Left colon (tissue), 2 donors: ENCODE measurements at regions not wholly inside any gene's neighbourhood (a gene's known extent, or its start where the extent isn't known, plus 50 kb on each side); places are given as distances from the start of the nearest gene placed in this dataset.
"Not testable (repeated sequence)": the region's sequence is repeated elsewhere in the genome, so short reads cannot be mapped to it uniquely, and the experiment has no call there.

ENCODE experiments used
- ATAC-seq: fragments of 200-7000 bp; cut with Tn5 transposase; one replicate; pipeline ENCODE4 v1.9.1; 2020; ENCODE audit warnings: mild to moderate bottlenecking, moderate library complexity
- DNase-seq, 2 donors: peaks; one replicate each; pipeline ENCODE4 v3.0.0-alpha.2; 2020
- intact Hi-C, 2 donors: fragments of 100-400 bp; cut with DNase I in 1 of 2; cut with micrococcal nuclease in 1 of 2; formaldehyde crosslinking; loops; one replicate each; pipeline versions ENCODE4 v1.11.2 to v1.14.0; 2022; cut with DNase I, micrococcal nuclease
- donor health status: DM: no; HTN: no; CAD: no.
- donor health status: DM: yes; HTN: yes; CAD: no.

DNA sequence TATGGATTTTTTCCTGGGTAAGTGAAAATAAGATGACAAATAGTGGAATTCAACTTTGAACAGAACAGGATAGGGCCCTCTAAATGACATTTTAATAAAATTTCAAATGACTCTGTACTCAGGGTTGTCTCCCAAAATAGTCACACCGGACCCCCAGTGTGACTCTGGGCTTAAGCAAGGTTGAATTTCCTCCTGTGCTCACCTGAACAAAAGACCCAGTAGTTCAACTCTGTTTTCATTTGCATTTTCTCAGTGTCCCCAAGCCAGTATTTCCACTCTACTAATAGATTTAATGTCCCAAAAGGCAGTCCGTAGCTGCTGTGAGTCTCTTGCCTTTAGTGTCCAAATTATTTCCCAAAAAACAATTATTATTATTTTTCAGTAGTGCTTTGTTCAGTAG lies 296.6 kb downstream of the PLOD2 start:
- intact Hi-C loops: no loop called here
- DNase-seq: no peak

DNA sequence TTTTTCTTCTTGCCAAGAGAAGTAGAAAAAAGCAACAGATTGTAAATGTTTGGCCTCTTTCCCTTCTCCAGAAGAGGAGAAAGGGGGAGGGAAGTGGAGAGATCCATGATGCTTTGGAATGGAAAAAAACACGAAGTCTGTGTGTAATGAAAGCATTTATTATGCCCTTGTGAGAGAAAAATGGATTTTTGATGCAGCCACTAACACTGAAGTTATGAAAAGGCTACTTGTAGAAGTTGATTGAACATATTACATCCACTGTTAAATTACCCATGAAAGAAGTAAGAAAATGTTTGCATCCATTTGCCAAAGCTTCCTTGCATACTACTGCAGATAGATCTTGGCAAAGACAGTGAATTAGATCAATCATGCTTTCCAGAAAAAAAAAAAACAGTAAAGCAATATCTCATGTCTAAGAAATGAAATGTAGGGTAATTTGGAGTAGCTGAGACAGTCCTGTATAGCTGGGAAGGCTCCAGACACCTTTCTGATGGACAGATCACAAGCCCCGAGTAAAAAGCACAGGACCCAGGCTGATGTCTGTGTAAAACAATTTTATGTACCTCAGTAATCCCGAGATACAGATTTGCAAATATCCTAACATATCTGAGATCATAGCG lies 295.5 kb downstream of the PLOD2 start:
- ATAC-seq: no peak
- intact Hi-C loops: no loop called here
- no peak for DNase-seq

More for the DNA sequence above, 296.6 kb downstream of the PLOD2 start:
- ATAC-seq: no peak

DNA sequence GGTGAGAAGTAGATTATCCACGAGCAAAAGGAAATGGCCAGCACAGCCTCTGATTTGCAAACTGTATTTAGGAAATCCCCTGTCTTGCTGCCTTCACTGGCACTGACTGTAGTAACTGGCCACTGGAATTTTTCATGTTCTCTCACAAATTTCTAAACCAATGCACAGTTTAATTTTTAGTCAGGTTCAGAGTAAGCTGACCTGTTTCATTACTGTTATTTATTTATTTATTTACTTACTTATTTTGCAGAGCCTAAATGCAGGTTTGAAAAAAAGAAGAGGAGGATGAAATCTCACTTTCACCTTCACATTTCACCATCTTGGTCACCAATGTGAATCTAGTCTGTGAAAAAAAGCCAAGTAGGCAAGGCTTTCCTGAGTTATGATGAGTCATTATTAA lies 291.0 kb downstream of the PLOD2 start:
- ATAC-seq (no peak), DNase-seq (no peak)
- intact Hi-C loops: no loop called here

DNA sequence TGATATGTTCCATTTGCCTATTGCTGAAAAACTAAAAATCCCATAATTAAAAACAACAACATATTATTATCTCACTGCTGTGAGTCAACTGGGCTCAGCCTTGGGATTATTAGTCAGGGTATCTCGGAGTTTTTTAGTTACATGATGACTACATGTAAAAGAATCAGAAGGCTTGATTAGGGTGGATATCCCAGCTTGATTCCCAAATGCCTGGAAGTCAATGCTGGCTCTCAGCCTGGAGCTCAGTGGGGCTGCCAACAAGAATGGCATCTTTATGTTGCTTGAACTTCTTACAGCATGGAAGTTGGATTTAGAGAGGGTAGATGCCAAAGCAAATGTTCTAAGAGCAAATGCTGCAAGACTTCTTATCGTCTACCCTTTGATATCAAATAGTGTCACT lies 278.5 kb downstream of the PLOD2 start:
- intact Hi-C loops: no loop called here
- DNase-seq: no peak
- no peak for ATAC-seq

DNA sequence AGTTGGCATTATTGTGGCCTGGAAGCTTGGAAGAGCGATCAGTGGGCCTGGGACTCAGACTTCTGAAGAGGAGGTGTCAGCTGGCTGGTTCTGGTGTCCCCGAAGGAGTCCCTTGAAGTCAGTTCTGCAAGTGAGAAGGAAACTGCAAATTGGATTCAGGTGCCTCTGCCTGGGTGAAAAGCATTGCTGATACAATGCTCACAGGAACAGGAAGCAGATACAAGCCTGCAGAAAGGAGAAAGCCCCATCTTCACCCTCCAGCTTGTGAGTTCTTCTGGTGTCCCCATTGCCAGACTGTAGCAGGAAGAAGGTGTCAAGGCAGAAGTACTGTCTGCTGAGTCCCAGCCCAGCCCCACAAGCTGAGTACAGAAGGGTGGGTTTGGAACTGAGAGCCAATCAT lies 271.3 kb downstream of the PLOD2 start:
- ATAC-seq: no peak
- intact Hi-C loops: no loop called here
- no peak for DNase-seq

DNA sequence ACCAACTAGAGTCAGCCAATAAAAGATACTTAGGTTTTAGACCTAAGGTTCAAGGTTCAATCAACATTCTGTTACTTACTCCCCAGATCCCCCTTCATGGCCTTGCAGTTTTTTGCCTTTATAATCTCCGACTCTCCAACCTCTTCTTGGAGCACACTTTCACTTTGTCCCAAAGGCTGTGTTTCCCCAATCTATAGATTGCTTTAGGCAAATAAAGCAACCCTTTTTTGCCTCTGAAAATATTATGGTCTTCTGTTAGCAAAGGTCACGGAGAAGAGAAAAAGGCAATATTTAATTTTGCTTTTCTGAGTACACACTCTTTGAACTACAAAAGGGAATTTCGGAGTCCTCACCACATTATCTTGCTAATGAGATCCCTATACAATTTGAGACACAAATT lies 268.1 kb downstream of the PLOD2 start:
- intact Hi-C loops: no loop called here
- ATAC-seq (no peak), DNase-seq (no peak)

DNA sequence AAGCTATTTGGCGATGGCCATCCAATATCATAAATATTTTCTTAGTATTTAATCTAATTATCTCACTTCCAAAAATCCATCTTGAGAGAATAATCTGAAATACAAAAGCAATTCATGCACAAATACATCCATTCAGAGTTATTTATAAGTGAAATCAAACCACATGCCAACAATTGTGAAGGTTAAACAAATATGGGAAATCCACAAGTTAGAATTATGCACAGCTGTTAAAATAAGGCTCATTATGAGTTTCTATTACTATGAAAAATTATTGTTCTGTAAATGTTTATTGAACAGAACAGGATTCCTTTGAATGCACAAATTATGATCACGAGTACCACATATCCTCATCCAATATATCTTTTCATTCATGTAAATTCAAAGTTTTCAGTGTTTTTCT lies 267.7 kb downstream of the PLOD2 start:
- ATAC-seq (no peak), DNase-seq (no peak)
- intact Hi-C loops: no loop called here

DNA sequence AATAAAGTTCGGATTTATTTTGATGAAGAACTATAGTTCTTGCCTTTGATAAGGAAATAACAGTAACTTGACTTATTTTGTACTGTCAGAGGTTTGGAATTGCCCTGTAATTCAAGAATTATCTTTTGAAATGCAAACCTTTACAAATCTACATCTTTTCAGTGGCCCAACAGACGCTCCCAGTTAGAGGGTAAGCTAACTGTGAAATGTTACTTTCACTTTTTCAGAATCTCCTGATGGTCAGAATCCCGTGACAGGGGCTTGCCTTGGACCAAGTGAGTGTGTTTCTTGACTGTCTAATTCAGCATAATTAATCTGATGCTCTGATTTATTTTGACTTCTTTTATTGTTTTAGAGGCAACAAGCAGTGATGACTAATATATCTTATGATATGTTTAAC lies 262.5 kb downstream of the PLOD2 start:
- intact Hi-C loops: no loop called here
- DNase-seq (no peak), ATAC-seq (no peak)

DNA sequence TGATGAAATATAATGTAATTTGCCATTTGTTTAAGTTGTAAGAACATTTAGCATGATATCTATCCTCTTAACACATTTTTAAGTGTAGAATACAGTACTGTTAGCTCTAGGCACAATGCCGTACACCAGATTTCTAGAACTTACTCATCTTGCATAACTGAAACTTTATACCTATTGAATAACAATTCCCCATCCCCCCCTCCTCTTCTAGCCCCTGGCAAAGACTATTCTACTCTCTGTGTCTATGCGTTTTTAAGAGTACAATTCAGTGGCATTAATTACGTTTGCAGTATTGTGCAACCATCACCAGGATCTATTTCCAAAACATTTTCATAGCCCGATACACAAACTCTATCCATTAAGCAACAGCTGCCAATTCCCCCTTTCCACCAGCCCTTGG lies 261.7 kb downstream of the PLOD2 start:
- intact Hi-C loops: no loop called here
- ATAC-seq (no peak), DNase-seq (no peak)

DNA sequence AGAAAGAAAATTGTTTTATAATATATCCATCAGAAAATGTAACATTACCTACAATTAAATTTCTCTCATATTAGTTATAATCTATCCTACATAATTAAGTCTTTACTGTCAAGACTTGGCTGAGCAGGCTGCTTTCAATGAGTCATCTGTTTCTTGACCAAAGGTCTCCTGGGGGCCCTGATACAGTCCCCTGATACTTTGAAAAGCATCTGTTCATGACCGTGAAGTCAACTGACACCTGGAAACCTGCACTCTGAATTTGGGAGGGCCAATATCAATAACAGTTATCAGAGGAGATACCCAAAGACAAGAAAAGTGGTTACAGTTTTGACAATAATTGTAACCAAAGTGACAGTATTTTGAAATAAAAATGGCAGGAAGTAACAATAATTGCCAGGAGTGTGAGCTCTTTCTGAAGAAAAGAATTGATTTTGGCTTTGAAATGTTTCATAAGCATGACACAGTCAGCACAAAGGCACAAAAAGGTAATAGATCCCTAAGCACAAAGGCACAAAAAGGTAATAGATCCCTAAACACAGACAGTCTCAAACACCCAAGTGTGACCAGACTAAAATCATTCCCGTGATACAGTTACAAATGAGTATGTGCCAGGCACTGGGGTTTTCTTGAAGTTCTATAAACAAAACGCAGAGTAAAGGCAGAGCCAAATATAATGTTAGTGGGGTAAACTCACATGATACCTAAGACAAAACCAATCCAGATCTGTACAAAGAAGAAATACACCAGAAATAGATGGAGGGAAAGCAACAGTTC lies 260.7 kb downstream of the PLOD2 start:
- DNase-seq (no peak), ATAC-seq (no peak)
- intact Hi-C loops: no loop called here

DNA sequence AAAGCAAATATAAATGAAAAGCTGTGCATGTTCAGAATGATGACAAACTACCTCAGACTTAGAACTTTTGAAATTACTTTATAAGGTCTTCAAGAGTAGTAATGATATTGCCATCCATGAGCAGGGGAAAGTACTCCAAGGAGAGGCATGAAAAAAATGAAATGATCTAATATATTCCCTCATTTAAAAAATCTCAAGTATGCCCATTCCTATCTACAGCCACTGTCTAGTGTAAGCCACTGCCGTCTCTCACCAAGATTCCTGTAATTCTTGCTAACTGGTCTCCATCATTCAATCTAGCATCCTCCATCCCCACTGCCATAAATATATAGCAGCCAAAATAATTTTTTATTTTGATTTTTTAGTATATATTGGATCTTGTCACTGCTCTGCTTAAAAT lies 258.8 kb downstream of the PLOD2 start:
- ATAC-seq (no peak), DNase-seq (no peak)
- intact Hi-C loops: no loop called here

DNA sequence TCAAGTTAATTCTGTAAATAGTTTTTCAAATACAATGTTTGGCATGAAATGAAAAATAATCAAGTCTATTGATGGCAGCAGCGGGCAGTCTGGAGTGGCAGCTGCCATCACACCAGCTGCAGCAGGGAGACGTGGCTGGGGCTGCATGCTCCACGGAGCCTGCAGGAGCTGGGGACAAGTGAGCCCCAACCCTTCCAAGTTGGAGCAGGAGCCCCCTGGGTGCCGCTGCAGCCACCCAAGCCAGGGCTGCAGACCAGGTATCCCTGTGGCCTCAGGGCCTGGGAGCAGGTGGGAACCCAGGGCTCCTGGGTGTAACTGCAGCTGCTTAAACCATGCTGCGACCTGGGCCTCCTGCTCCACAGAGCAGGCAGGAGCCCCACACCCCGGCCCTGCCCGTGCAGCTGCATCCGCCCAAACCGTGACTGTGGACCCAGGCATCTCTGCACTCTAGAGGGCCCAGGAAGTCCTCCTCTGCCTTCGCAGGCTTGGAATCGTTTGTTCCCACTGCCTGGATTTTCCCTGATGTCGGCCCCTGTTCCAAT lies 257.4 kb downstream of the PLOD2 start:
- DNase-seq (no peak), ATAC-seq (no peak)
- intact Hi-C loops: no loop called here

DNA sequence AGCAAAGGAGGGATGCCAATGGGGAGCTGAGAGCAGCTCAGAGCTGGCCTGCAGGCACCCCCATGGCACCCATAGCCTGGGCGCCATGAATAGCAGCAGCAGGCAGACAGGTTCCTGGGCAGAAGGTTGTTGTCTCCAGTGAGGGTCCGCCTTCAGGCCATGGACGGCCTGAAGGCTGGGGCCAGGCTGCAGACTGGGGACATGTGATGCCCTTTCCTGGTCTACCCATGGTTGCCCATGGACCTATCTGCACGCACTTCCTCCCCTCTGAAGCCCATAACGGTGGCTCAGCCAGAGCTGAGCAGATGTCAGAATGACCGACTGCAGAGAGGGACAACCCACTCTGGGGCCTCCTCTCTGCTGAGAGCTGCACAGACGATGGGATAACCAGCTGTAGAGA lies 256.8 kb downstream of the PLOD2 start:
- ATAC-seq: no peak
- intact Hi-C loops: no loop called here
- no peak for DNase-seq

DNA sequence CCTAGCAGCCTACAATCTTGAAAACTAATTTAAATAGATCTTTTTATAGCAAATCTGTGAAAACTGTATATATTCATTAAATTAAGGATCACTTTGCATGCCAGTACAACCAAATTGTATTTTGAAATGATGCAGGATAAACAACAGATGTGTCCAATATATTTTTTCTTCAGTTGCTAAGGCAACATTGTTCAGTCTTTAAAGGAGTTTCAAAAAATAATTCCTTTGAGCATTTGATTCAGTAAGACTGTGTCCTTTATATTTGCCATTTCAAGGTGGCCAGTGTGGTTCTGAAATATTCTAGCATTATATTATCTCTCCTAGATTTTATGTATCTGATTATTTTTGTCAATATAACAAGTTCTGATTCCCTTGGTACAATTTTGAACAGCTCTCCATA lies 254.7 kb downstream of the PLOD2 start:
- ATAC-seq: no peak
- intact Hi-C loops: no loop called here
- DNase-seq: no peak

DNA sequence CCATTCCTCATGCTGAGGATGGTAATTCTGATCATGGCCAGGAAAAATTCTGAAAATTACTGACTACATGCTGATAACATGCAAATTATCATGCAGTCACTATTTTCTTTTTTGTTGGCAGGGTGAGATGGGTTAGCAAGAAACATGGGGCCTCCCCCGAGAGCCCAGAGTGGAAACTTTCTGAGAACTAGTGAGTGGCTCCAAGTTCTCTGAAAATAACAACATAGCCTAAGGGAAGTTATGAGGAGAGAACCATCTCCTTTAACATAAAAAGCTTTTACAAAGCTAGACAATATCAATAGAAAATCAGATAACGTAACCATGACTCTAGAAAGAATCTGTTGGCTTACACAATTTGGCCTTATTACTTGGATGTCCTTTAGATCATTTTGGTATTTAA lies 254.2 kb downstream of the PLOD2 start:
- DNase-seq: no peak
- intact Hi-C loops: no loop called here
- ATAC-seq: no peak

DNA sequence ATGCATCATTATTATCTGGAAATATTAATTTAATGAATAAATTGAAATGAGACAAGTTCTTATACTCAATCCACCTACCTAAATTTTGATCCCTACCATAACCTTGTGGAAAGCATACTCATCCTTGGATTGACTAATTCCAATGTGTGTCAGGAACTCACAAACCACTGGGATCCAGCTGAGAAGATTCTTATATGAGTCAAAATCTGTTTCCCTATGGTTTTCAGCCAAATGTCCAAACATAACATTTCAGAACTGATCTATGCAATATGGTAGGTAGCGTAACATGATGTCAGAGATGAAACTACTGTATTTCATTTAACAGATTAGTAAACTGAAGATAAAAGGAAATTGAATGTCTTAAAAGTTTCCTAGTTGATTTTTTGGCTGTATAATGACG lies 250.0 kb downstream of the PLOD2 start:
- DNase-seq (no peak), ATAC-seq (no peak)
- intact Hi-C loops: no loop called here

DNA sequence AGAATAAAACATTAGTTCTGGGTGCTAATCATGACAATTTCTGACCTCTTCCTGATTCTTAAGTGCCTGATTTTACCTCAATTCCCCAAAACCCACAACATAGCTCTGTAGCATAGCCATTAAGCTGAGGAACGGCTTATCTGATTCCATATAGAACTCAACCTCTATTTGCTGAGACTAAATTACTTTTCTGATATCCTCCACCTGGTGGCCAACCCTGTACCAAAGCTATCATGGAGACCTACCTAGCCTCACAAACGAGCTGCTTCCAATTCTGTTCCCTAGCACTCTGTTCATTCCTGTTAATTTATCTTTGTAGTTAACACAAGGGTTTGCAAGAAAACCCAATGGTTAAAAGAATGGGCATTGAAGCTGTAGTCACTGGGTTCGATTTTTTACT lies 245.2 kb downstream of the PLOD2 start:
- intact Hi-C loops: no loop called here
- DNase-seq (no peak), ATAC-seq (no peak)

DNA sequence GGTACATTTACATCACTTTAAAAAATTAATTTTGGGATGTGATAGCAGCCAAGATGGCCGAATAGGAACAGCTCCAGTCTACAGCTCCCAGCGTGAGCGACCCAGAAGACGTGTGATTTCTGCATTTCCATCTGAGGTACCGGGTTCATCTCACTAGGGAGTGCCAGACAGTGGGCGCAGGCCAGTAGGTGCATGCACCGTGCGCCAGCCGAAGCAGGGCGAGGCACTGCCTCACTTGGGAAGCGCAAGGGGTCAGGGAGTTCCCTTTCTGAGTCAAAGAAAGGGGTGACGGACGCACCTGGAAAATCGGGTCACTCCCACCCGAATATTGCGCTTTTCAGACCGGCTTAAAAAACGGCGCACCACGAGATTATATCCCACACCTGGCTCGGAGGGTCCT lies 233.2 kb downstream of the PLOD2 start:
- ATAC-seq, DNase-seq, intact Hi-C loops: not testable (repeated sequence)

DNA sequence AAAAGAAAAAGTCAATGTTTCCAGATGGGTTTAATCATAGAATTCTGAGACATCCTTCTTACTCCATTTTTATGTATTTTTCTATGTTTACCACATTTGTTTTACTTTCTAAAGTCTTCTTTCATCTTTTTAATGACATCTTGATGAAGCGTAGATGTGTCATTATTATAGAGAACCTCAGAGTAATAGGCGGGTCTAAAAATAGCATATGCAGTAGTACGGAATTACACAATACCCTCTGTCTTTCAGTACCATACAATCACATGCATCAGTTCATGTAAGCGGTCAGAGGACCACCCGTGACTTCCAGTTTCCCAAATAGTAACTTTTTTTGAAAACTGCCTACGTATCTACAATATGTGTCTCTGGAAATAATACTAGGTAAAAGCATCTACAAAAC lies 224.0 kb downstream of the PLOD2 start:
- DNase-seq (no peak), ATAC-seq (no peak)
- intact Hi-C loops: no loop called here

DNA sequence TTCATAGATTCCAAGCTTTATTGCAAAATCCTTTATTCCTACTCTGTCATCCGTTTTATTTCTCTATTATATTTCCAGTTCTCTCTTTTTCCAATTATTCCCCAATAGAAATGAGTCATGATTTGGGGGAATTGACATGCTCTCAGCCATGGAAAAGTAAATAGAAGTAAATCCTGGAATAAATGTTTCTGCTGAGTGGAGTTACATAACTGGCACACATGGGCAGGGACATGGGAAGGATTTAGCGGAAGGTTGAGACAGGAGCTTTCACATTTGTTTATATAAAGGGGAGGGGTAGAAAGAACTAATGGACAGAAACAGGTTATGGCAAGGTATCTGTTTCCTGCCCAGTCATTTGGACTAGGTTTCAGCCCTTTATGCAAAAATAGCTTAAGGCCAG lies 221.6 kb downstream of the PLOD2 start:
- ATAC-seq: no peak
- intact Hi-C loops: no loop called here
- no peak for DNase-seq

DNA sequence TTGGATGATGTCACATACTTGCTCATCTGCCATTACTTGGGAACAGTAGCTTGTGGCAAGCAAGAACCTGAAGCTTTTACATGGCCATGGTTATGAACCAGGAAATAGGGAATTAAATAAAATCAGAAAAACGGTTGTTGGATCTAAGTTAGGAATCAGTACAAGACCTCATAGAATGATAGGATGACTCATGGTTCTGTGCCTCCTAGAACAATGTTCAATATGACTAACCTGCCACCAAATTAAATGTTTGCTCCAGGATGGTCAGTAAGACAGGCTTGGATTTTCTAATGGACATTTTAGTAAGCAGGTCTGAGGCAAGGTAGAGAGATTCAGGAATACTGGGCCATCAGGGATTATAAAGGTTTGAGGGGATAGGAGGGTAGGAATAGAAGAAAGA lies 218.9 kb downstream of the PLOD2 start:
- ATAC-seq (no peak), DNase-seq (no peak)
- intact Hi-C loops: no loop called here
